Smooth muscle cell of the brain vasculature (primary cell): ENCODE measurements at regions not wholly inside any gene's neighbourhood (a gene's known extent, or its start where the extent isn't known, plus 50 kb on each side); places are given as distances from the start of the nearest gene placed in this dataset.
"Not testable (repeated sequence)": the region's sequence is repeated elsewhere in the genome, so short reads cannot be mapped to it uniquely, and the experiment has no call there.

ENCODE experiments used
- DNase-seq: peaks from one replicate; pipeline ENCODE4 v3.0.0-alpha.2; 2012; ENCODE audit warnings: low read depth, low spot score

DNA sequence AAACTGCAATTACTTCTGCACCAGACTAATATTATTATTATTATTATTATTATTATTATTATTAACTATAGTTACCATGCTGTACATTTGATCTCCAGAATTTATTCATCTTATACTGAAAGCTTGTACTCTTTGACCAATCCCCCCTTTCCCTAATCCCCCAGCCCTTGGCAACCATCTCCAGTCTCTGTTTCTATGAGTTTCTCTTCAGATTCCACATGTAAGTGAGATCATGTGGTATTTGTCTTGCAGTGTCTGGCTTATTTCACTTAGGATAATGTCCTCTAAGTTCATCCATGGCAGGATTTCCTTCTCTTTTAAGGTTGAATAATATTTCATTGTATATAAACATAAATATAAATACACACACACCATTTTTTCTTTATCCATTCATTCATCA, 287.0 kb upstream of the DAB2 start:
- DNase-seq: no peak

- DNase-seq: no peak
Observed at GRCh38 chr5:39709032-39709431, 284.3 kb upstream of the DAB2 start.

- no peak for DNase-seq
Observed at GRCh38 chr5:39702928-39703327, 278.1 kb upstream of the DAB2 start.

GRCh38 chr5:39700523-39700922, 275.7 kb upstream of the DAB2 start:
- DNase-seq: no peak

GRCh38 chr5:39698838-39699560, 274.2 kb upstream of the DAB2 start:
- DNase-seq: no peak

- no peak for DNase-seq
Observed at GRCh38 chr5:39697881-39698280, 273.1 kb upstream of the DAB2 start.

- no peak for DNase-seq
Observed at GRCh38 chr5:39696672-39697398, 272.1 kb upstream of the DAB2 start.

- no peak for DNase-seq
Observed at GRCh38 chr5:39691993-39692392, 267.2 kb upstream of the DAB2 start.

GRCh38 chr5:39691136-39691535, 266.4 kb upstream of the DAB2 start:
- no peak for DNase-seq

DNA sequence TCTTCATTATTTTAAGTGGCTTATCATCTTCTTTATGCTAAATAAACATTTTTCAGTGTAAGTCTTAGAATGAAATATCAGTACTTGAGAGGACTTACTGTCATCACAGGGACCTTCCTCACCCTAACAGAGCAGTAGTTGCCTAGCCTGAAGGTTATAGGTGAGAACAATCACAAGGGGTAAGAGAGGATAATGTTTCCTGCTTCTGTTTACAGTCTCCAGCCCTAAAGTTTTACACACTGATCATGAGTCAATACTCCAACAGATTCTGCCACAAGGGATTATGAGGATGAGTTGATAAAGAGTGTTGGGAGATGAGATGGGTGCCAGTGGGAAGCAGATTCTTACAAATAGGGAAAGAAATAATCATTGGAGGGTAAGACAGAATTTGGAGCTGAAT, 265.1 kb upstream of the DAB2 start:
- no peak for DNase-seq

- DNase-seq: not testable (repeated sequence)
Observed at GRCh38 chr5:39687924-39688323, 263.1 kb upstream of the DAB2 start.

GRCh38 chr5:39680213-39680612, 255.4 kb upstream of the DAB2 start:
- no peak for DNase-seq

GRCh38 chr5:39678534-39678933, 253.8 kb upstream of the DAB2 start:
- no peak for DNase-seq

DNA sequence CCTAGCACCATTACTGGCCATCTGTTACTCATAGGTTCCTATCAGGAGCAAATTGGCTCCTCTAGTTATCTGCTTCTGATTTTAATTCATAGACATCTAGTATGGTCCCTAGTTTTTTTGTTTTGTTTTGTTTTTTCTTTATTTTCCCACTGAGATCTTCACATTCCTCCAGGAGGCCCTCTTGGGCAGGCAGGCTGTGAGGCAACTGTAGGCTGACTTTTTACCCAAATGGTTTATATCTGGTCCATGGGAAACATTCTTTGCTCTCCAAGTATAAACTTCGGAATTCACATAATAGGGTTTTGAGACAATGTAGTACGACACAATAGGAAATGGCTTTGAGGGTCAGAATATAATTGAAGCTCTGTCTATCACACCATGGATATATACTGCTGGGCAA, 250.9 kb upstream of the DAB2 start:
- DNase-seq: peak; percentile 36

DNA sequence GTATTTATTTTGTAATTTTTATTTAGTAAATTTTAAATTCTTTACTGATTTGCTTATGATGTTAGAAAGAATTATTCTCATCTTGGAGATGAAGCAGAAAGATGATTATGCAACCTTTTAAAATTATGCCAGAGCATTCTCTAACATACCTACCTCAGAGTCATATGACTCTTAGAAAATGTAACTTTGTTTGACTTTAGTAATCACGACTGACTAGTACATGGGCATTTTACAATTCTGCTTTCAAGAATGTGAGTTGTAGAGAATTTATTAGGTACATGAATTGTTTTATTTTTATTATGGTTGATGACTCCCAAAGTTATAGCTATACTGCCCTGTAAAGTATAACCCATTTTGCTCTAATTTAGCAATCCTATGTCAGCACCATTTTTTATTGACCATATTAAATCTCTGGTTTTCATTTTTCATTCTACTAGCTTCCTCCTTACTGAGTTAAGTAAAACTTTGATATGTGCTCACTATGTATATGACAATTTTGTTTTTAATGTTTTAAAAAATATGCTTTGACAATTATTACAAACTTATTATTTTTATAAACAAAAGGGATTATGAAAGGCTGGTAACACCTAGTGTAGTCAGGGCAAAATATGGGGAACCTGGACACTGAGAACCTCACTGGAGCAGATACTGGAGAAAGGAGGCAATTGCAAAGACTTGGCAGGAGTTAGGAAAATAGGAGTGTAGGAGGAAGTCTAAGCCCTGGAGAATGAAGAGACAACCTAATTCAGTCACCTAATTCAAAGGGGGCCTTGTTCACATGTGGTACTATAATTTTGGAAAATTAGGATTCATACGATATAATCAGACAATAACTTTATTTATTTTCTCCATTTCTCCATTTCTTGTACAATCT, 249.7 kb upstream of the DAB2 start:
- DNase-seq: no peak

DNA sequence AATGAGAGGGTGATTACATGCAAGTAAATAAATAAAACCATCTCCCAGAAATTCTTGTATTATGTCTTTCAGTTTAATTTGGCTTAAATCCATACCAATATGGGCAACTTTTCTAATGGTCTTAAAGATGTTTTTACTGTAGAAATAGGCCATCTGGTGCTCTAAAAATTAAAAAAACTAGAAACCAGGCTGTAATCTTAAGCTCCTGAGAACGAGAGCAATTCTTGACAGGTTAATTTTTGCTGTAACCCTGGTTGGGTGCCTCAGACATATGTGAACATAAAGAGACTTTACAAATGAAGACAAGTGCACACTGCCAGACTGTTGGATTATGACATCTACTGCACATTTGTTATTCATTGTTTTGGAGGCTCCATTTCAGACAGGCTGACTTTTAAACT, 246.8 kb upstream of the DAB2 start:
- no peak for DNase-seq

- DNase-seq: no peak
Observed at GRCh38 chr5:39670955-39671354, 246.2 kb upstream of the DAB2 start.

DNA sequence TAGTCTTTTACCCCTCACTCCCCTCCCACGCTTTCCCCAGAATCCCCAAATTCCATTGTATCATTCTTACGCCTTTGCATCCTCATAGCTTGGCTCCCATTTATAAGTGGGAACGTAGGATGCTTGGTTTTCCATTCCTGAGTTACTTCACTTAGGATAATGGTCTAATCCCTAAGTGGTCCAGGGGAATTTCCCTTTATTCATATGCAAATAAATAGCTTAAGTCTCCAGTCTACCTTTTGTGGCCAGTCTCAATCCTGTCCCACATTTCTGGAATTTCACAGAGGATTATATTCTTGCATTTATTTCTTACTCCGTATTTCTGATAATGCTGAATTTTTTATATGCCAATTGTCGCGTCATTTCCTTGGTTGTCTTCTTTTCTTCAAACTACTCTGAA, 245.6 kb upstream of the DAB2 start:
- no peak for DNase-seq

DNA sequence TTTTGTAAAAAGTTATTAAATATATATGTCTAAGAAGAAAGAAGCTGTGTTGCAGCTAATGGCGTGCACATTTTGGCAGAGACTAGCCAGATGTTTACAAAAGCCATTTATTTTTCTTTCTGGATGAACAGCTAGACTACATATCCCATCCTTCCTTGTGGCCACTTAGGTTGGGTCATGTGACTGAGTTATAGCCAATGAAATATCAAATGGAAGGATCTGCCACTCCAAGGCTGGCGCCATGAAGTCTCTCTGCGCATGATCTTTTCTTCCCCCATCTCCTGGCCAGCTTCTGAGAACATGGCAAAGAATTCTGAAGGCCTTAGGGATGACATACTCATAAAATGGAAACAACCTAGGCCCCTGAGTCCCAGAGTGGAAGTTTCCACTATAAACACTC, 244.2 kb upstream of the DAB2 start:
- no peak for DNase-seq

DNA sequence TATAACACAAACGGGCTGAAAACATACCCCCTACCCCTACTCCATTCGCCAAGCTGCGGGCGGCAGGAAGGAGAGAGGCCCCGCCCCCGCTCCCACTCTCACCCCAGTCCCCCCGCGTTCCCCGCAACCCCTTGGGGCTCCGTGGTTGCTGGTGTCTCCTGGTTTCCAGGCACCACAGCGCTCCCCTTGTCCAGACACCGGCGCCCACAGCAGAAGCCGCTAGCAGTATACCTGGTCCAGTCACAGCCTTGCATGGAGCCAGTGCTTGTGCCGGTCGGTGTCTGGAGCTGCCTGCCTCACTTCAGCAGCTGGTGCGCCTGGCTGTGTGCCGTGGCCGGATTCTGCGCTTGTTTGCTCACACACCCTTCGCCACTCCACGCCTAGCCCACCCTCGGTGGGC, 240.5 kb upstream of the DAB2 start:
- DNase-seq: no peak

DNA sequence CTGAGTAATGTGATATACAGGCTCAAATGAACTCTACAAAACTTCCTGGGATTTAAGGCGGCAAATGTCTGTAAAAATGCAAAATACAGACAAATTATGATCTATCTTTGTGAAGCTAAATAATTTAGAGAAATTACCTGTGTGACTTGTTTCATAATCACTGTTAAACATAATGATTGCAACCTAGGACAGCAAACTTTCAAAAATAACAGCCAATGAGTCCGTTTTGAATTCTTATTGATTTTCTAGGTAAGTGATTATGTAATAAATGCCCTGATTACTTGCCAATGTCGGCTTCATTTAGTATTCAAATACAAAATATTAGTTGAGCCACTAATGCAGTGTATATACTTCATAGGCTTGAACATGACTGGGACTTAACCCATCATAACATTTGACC, 238.2 kb upstream of the DAB2 start:
- DNase-seq: no peak

DNA sequence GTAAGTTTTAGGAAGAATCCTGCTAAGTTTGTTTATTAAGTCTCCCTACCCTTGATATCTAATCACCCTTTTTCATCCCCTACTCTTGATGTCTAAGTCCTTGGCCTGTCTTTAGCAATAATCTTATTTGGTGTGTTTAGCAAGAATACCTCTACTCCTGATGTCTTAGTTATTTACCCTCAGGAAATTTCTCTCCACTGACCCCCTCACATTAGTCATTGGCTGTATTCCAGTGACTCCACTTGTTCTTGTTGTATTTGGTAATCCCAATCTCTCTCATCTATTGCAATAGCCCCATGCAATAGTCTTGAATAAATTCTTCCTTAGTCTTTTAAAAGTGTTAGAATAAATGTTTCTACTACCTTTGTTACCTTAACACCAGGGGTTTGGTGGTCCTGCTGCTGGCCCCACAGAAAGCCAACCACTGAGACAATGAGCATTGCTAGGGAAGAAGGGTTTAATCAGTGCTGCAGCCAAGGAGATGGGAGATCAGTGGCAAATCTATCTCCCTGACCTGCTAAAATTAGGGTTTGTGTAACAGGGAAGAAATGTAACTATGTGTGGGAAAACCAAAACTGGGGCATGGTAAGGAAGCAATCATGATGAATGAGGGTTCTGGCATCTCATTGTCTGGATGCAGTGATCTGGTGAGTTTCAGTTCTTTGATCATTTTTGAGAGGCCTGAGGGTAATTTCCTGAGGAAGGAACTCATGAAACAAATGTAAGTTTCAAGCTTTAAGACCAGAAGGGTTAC, 236.4 kb upstream of the DAB2 start:
- DNase-seq: no peak
